ENCODE measurements at regions not wholly inside any gene's neighbourhood (a gene's known extent, or its start where the extent isn't known, plus 50 kb on each side); places are given as distances from the start of the nearest gene placed in this dataset.

GRCh38 chr5:136518174-136518573 lies 152.8 kb upstream of the TRPC7 start:
- no peak overlapping the region for H2BK5ac ChIP-seq (ENCODE audit: low read depth, low read length)
- no peaks in the 10 kb centered on the region for H3K79me1 ChIP-seq (ENCODE audit: low read depth, low read length)
- H3K9ac ChIP-seq (replicated peaks in 1 of 4; ENCODE audit: extremely low read depth in 1 of 4, low read depth in 3 of 4, low read length in 3 of 4): no peak overlapping the region
- H2AFZ ChIP-seq (ENCODE audit: low read length): no peak overlapping the region
- H4K8ac ChIP-seq (ENCODE audit: extremely low read depth, insufficient read depth, low read length): no peak overlapping the region
- no peak for FAIRE-seq
- H2AK5ac ChIP-seq (ENCODE audit: low read depth, low read length): no peak overlapping the region
- no peaks in the 10 kb centered on the region for H3K23me2 ChIP-seq (ENCODE audit: low read depth, low read length)
- ChIA-PET CTCF (ENCODE audit: partially characterized antibody) (interaction anchor here (1.0 kb wide), 2 partner anchors 20 to 270 kb away, joined by 3 to 5 read pairs; no protein-coding TSS in a partner anchor), POLR2A (ENCODE audit: partially characterized antibody) (no interaction called here)
- H4K20me1 ChIP-seq (replicated peaks in 1 of 2; ENCODE audit: control insufficient read depth in 1 of 2, insufficient read depth in 2 of 2, low read length in 2 of 2): no peaks in the 10 kb centered on the region
- H3K9me3 ChIP-seq (ENCODE audit: insufficient read depth in 2 of 2, low read depth in 1 of 2, low read length in 1 of 2): no peaks in the 10 kb centered on the region
- H3K4ac ChIP-seq (replicated peaks; ENCODE audit: insufficient read length, low read depth, low read length): no peak overlapping the region
- no peak overlapping the region for H4K5ac ChIP-seq (ENCODE audit: insufficient read length, low read depth, low read length)
- no peak overlapping the region for H2BK15ac ChIP-seq (ENCODE audit: low read length)
- no peaks in the 10 kb centered on the region for H3K27me3 ChIP-seq (replicated peaks in 1 of 4; ENCODE audit: control insufficient read depth in 3 of 4, extremely low read depth in 1 of 4, insufficient read depth in 3 of 4, low read length in 3 of 4)
- no peak overlapping the region for H3K4me2 ChIP-seq (ENCODE audit: insufficient read depth in 1 of 2, low read depth in 2 of 2, low read length in 2 of 2)
- H4K91ac ChIP-seq (replicated peaks; ENCODE audit: insufficient read length, low read length): no peak overlapping the region
- peaks cover 0 to 4% (median 0%) of the 10 kb centered on the region in 4 experiments; a peak in 1 of 7 replicates for H3K4me1 ChIP-seq (replicated peaks in 1 of 4; ENCODE audit: control insufficient read depth in 3 of 4, insufficient read depth in 4 of 4, low read length in 3 of 4)
- no peak overlapping the region for H2BK120ac ChIP-seq (replicated peaks; ENCODE audit: low read depth, low read length)
- H3K23ac ChIP-seq (ENCODE audit: insufficient read length): no peak overlapping the region
- H3K18ac ChIP-seq (ENCODE audit: extremely low read depth, low read length): no peak overlapping the region
- H3K27ac ChIP-seq (ENCODE audit: low read depth, low read length): no peak overlapping the region
- H3K4me3 ChIP-seq (ENCODE audit: extremely low read depth in 1 of 4, insufficient read depth in 2 of 4, low read depth in 3 of 4, low read length in 4 of 4): no peak overlapping the region
- no peak overlapping the region for H2BK12ac ChIP-seq (ENCODE audit: low read depth, low read length)
- no peak overlapping the region for H2BK20ac ChIP-seq (ENCODE audit: low read length)
- 85% methylated on average over 1 of the region's 1 CpG; no CpG with 5 or more reads in 1 of the 2 experiments for WGBS, 2 experiments (ENCODE audit: extremely low coverage in 1 of 2, insufficient coverage in 1 of 2, insufficient read length in 1 of 2, insufficient replicate concordance in 2 of 2, low coverage in 1 of 2, low lambda C conversion rate in 2 of 2, missing lambda C conversion rate in 1 of 2)
- no peaks in the 10 kb centered on the region for H3K79me2 ChIP-seq (ENCODE audit: control insufficient read depth in 1 of 2, insufficient read depth in 2 of 2, low read length in 2 of 2)
- no peaks in the 10 kb centered on the region for H3K36me3 ChIP-seq (ENCODE audit: control insufficient read depth in 2 of 4, insufficient read depth in 4 of 4, low read length in 3 of 4)
- H3K14ac ChIP-seq (ENCODE audit: insufficient read length): no peak overlapping the region
- no peak for DNase-seq (ENCODE audit: low read depth in 1 of 2, low spot score in 2 of 2)
- no peak for TF ChIP-seq BRCA1 (IDR thresholded peaks at IDR 0.05; ENCODE audit: low read depth, low read length)
- no peak overlapping the region for H3K56ac ChIP-seq (replicated peaks; ENCODE audit: insufficient read length, low read depth, low read length)

Measured in H1 (cell line).